SU-DHL-6 (cell line): ENCODE measurements at regions not wholly inside any gene's neighbourhood (a gene's known extent, or its start where the extent isn't known, plus 50 kb on each side); places are given as distances from the start of the nearest gene placed in this dataset.

Experiments used
- CTCF ChIP-seq: fragments of 200-600 bp; sonication (generic); IDR thresholded peaks from one replicate; pipeline ENCODE4 v1.5.1; 2017; ENCODE audit warnings: antibody characterized with exemption, mild to moderate bottlenecking, low read length, moderate library complexity; ENCODE audit not compliant: insufficient read depth, poor library complexity, severe bottlenecking
- EZH2phosphoT487 ChIP-seq: fragments of 200-600 bp; sonication (generic), shearing (Covaris generic); conservative IDR thresholded peaks from 2 replicates; pipeline ENCODE4 v1.6.1; 2018; ENCODE audit warnings: mild to moderate bottlenecking, antibody characterized with exemption, low read length, moderate library complexity, mixed read lengths

GRCh38 chr20:48403167-48403761 lies 424.5 kb downstream of the PREX1 start:
- TF ChIP-seq EZH2phosphoT487 (0 out of 2 replicates have a peak, but pooled peaks have one; percentile 68), CTCF (no peak)
